ENCODE measurements at regions not wholly inside any gene's neighbourhood (a gene's known extent, or its start where the extent isn't known, plus 50 kb on each side); places are given as distances from the start of the nearest gene placed in this dataset.

- Histone ChIP-seq H3K27me3 (ENCODE audit: insufficient read depth) (no peaks in the 10 kb centered on the region), H3K4me2 (no peak overlapping the region), H3K4me3 (no peak overlapping the region), H3K27ac (ENCODE audit: low read depth) (no peak overlapping the region), H3K79me2 (replicated peaks; ENCODE audit: insufficient read depth) (no peaks in the 10 kb centered on the region), H3K9me2 (ENCODE audit: insufficient read depth) (0 out of 2 replicates have a peak, but pooled peaks cover 3% of the 10 kb centered on the region), H3K36me3 (ENCODE audit: insufficient read depth) (no peaks in the 10 kb centered on the region), H4K20me1 (replicated peaks; ENCODE audit: insufficient read depth) (no peaks in the 10 kb centered on the region), H3F3A (replicated peaks; ENCODE audit: low read depth) (no peaks in the 10 kb centered on the region), H2AFZ (no peak overlapping the region), H3K4me1 (ENCODE audit: insufficient read depth) (no peaks in the 10 kb centered on the region)
- H3K9me3 Mint-ChIP-seq = no peaks in the 10 kb centered on the region
- ATAC-seq (no peak), DNase-seq (ENCODE audit: low spot score) (no peak)
- H3K27me3 Mint-ChIP-seq (ENCODE audit: insufficient read depth, low read depth, poor library complexity) = no peaks in the 10 kb centered on the region
- H3K36me3 Mint-ChIP-seq (ENCODE audit: low read depth) = no peaks in the 10 kb centered on the region
- H3K27ac Mint-ChIP-seq = no peak overlapping the region
- no peak overlapping the region for H3K4me3 Mint-ChIP-seq
- H3K4me1 Mint-ChIP-seq = peaks cover 7% of the 10 kb centered on the region; the same call in 2 of the 3 replicates
- TF ChIP-seq ETS1 (IDR thresholded peaks at IDR 0.05) (no peak), ZNF331 (CRISPR knock-in tag; IDR thresholded peaks at IDR 0.05; ENCODE audit: low read depth) (no peak), NANOG (IDR thresholded peaks at IDR 0.05; ENCODE audit: borderline replicate concordance) (no peak), CTCF (conservative IDR thresholded peaks at IDR 0.05; ENCODE audit: low read depth in 2 of 2) (no peak), JUNB (IDR thresholded peaks at IDR 0.05; ENCODE audit: unreplicated experiment) (no peak), EZH2phosphoT487 (IDR thresholded peaks at IDR 0.05; ENCODE audit: unreplicated experiment) (no peak), ZNF462 (CRISPR knock-in tag; IDR thresholded peaks at IDR 0.05) (no peak), REST (IDR thresholded peaks at IDR 0.05; ENCODE audit: unreplicated experiment) (no peak)
Measured at GRCh38 chr2:18132697-18133096, 254.2 kb downstream of the KCNS3 start.
